ENCODE measurements at regions not wholly inside any gene's neighbourhood (a gene's known extent, or its start where the extent isn't known, plus 50 kb on each side); places are given as distances from the start of the nearest gene placed in this dataset.

- TF ChIP-seq CTCF (IDR thresholded peaks at IDR 0.05) (no peak), EZH2 (IDR thresholded peaks at IDR 0.05; ENCODE audit: borderline replicate concordance, insufficient read depth, low read depth, low read length, poor library complexity, severe bottlenecking) (no peak)
Observed at GRCh38 chr10:107649249-107649648, 484.7 kb upstream of the SORCS1 start.

Measured in B cell (primary cell).